ENCODE measurements at regions not wholly inside any gene's neighbourhood (a gene's known extent, or its start where the extent isn't known, plus 50 kb on each side); places are given as distances from the start of the nearest gene placed in this dataset.

GRCh38 chr9:109728686-109729300 is 51.2 kb upstream of the PALM2AKAP2 start:
- no peak for DNase-seq (ENCODE audit: low read depth in 3 of 3, low spot score in 2 of 3)

- DNase-seq (ENCODE audit: low read depth in 3 of 3, low spot score in 2 of 3), result no peak
Measured at GRCh38 chr9:109729513-109729912, 50.5 kb upstream of the PALM2AKAP2 start.

Measured in right renal cortex interstitium (tissue), 3 donors.